Stimulated activated CD4-positive, alpha-beta T cell treated with anti-CD3 and anti-CD28 coated beads, TNF-alpha, amount 100 ng/mL, for 48 hours (primary cell): ENCODE measurements at regions not wholly inside any gene's neighbourhood (a gene's known extent, or its start where the extent isn't known, plus 50 kb on each side); places are given as distances from the start of the nearest gene placed in this dataset.

Source experiments
- DNase-seq, 3 donors: peaks; one replicate each; pipeline ENCODE4 v3.0.0-alpha.2; 2020; ENCODE audit warnings: low read depth in 3 of 3

- no peak for DNase-seq
Measured at GRCh38 chr13:72534951-72535640, 192.3 kb downstream of the MZT1 start.

DNA sequence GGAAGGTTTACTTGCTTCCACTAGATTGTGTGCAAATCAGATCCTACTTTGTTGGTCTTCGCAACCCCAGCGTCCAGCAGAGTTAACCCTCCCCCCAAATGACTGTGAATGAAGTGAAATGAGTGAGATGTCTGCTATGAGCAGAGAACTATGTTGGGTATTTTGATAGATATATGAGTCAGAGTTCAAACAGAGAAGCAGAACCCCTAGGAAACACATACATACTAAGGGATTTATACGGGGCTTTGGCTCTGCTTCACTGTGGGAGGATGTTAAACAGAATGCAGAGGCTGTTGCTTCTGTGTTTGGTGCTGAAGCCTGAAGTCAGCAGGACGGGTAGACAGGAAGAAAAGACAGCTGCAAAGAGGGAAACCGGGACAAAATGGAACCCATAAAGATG, 197.0 kb downstream of the MZT1 start:
- no peak for DNase-seq

DNA sequence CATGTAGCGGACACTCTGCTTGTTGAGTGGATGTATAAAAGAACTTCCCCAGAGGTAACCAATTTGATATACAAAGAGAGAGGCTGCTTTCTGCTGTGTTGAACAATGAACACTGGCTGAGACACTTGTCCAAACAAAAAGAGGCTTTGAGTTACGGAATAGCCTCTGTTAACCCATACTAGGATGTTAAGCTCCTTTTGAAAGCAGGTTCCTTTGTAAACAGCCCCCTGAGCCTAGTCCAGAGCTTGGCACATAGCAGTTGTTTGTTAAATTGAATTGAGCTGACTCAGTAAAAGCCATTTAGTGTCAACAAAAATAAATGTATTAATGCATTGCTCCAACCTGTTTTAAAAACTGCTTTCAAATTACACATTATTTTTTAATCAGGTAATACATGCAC, 200.1 kb downstream of the MZT1 start:
- no peak for DNase-seq

GRCh38 chr13:72523593-72523992, 203.8 kb downstream of the MZT1 start:
- no peak for DNase-seq

DNA sequence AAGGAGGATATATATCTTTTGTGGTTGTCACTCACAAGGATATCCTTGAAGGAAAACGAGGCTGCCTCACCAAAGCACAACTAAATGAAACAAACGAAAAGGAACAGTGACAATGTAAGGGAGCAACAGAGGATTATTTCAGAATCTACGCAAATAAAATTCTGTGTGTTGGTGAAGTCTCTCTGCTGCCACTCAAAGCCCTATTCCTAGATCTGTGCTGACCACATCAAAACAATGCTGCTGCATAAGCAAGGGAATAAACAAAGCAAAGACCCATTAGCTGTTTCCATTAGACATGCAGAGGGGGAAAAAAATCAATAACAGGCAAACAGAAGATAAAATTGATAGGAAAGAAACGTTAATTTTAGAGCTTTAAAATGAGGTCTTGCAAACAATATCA, 204.4 kb downstream of the MZT1 start:
- no peak for DNase-seq

- DNase-seq, result no peak
Measured at GRCh38 chr13:72521940-72522661, 205.3 kb downstream of the MZT1 start.

GRCh38 chr13:72514146-72514545, 213.3 kb downstream of the MZT1 start:
- DNase-seq, result no peak

GRCh38 chr13:72508392-72508791, 219.0 kb downstream of the MZT1 start:
- no peak for DNase-seq

- DNase-seq, result no peak
Measured at GRCh38 chr13:72507416-72508199, 219.8 kb downstream of the MZT1 start.

GRCh38 chr13:72506706-72507105, 220.7 kb downstream of the MZT1 start:
- DNase-seq, result no peak

DNA sequence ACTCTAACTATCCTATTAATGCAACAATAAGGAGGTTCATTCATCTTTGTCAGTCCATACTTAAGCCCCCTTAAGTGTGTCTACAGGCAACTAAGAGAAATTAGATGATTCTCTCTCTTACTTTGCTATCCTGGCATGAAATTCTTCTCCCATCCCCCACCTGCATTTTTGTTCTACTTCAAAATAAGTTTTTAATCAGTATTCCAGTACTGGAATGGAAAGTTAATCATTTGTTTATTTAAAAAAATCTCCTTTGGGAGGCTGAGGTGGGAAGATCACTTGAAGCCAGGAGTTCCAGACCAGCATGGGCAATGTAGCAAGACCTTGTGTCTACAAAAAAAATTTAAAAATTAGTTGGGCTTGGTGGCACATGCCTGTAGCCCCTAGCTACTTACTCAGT, 222.1 kb downstream of the MZT1 start:
- DNase-seq, result no peak

- DNase-seq, result no peak
Measured at GRCh38 chr13:72504131-72504841, 223.1 kb downstream of the MZT1 start.

GRCh38 chr13:72500851-72501250, 226.6 kb downstream of the MZT1 start:
- DNase-seq, result no peak

GRCh38 chr13:72495681-72496080, 231.7 kb downstream of the MZT1 start:
- no peak for DNase-seq

DNA sequence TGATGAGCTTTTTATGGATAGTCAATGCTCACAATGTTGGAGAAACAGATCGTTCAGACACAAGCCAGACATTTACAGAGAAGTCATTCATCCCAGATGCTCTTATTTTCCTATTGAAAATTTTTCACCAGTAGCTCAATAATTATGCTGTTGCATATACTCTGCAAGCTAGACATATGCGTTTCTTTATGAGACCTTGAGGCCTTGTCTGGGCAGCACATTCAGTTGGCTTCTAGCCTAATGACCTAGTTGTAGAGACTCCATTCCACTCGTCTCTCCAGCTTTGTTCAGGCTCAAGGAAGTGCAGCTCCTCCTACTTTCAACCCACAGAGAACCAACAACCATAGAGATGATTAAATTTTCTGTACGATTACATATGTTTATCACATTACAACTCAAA, 237.7 kb downstream of the MZT1 start:
- no peak for DNase-seq

DNA sequence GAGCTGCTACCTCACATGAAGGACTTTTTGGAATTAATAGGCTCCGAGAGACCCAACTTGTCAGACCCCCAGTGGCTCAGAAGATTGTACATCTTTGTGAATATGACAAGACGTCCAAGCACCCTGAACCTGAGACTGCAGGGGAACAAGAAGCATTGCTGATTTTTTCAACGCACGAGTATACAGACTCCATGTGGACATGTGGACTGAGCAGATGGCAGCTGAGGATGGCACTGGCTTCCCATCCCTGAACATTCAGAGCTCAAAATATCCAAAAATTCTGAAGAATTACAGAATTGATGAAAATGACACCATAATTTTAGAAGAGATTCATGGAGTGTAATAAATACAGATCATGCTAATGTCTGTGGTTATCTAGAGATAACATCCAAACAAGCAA, 254.1 kb downstream of the MZT1 start:
- DNase-seq, result no peak

GRCh38 chr13:72469906-72470305, 257.5 kb downstream of the MZT1 start:
- no peak for DNase-seq

- DNase-seq, result no peak
Measured at GRCh38 chr13:72463561-72463960, 263.9 kb downstream of the MZT1 start.

DNA sequence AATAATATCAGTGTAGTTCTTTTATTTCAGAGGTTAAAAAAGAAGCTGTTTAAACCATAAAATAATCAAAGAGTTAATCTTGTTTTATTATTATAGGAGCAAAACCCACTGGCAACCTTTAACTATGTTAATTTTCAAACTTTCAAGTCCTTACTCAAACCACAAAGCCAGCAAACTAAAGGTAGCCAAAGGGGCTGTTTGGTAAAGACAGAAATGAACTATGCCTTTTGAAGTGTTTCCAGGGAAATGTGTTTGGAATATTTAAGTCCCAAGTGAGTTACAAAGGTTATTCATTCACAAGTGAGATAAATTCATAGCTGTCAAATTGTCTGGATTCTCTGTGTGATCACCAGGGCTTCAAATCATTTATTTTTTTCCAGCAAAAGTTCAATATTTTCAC, 264.7 kb downstream of the MZT1 start:
- no peak for DNase-seq

DNA sequence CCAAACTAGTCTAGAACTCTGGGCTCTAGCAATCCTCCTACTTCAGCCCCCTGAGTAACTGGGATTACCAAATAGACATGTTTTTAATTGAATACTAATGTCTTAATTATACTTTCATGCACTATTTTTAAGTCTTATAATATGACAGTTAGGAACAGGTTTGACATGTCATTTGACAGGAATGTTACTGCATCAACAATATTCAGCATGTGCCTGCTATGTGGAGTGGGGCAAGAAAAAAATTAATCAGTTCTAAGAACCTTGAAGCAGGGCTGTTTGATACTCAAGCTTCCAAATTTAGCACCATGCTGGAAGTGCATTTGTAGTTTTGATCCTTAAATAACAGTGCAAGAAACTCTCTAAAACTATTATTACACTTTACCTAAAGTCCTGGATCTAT, 265.3 kb downstream of the MZT1 start:
- DNase-seq, result no peak

DNA sequence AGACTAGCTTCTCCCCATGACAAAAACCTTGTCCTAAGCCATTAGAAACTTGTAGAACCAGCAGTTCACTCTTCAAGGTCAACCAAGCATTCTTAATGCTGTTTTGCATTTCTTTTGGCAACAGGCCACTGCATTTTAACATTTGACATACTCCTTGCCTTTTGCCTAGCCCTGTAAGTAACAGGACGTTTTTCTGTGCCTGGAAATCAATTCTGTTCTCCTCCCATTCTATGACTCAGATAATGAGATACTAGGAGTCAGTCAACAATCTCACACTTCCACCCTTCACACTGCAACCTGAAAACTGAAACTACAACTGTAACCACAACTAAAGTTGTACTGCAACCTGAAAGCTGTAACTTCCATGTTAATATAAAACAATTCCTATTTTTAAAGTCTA, 268.7 kb downstream of the MZT1 start:
- no peak for DNase-seq

GRCh38 chr13:72457151-72457550, 270.3 kb downstream of the MZT1 start:
- DNase-seq, result no peak
